SK-N-MC (cell line): ENCODE measurements at regions not wholly inside any gene's neighbourhood (a gene's known extent, or its start where the extent isn't known, plus 50 kb on each side); places are given as distances from the start of the nearest gene placed in this dataset.

Experiments used
- DNase-seq: peaks from one replicate; pipeline ENCODE4 v3.0.0-alpha.2; 2011; ENCODE audit warnings: low read depth, low spot score
- H3K27ac ChIP-seq: fragments of 200-600 bp; sonication (generic); 2 replicates; pipeline ENCODE4 v1.5.1; 2016; ENCODE audit warnings: mixed run types
- H3K36me3 ChIP-seq: fragments of 200-600 bp; sonication (generic); 2 replicates; pipeline ENCODE4 v1.6.1; 2017; ENCODE audit warnings: antibody characterized with exemption, low read length, mixed read lengths; ENCODE audit not compliant: insufficient read depth
- H3K4me3 ChIP-seq: fragments of 200-600 bp; sonication (generic); 2 replicates; pipeline ENCODE4 v1.5.1; 2016
- H3K9ac ChIP-seq: fragments of 200-600 bp; sonication (generic); 2 replicates; pipeline ENCODE4 v1.8.0; 2017; ENCODE audit warnings: mixed run types, mixed read lengths; ENCODE audit not compliant: insufficient read length
- H3K9me3 ChIP-seq: fragments of 200-600 bp; sonication (generic); 2 replicates; pipeline ENCODE4 v1.6.1; 2017; ENCODE audit warnings: low read depth, mild to moderate bottlenecking, antibody characterized with exemption, low read length, moderate library complexity, mixed read lengths
- EZH2 ChIP-seq: fragments of 200-600 bp; sonication (generic); IDR thresholded peaks from one replicate; pipeline ENCODE4 v1.6.1; 2017; ENCODE audit warnings: antibody characterized with exemption
- FOXP2 ChIP-seq: optimal IDR thresholded peaks from 2 replicates; pipeline ENCODE3; 2011; ENCODE audit warnings: mild to moderate bottlenecking, moderate library complexity; ENCODE audit not compliant: insufficient read depth; ENCODE audit errors: extremely low read length, control extremely low read depth
- POLR2AphosphoS5 ChIP-seq: IDR thresholded peaks from 2 replicates; pipeline ENCODE4 v1.6.1; 2012; ENCODE audit warnings: mild to moderate bottlenecking, low read depth, low read length, borderline replicate concordance

- Histone ChIP-seq H3K36me3 (no peaks in the 10 kb centered on the region), H3K27ac (no peak overlapping the region), H3K9ac (no peak overlapping the region), H3K9me3 (no peaks in the 10 kb centered on the region), H3K4me3 (no peak overlapping the region)
- no peak for DNase-seq
- TF ChIP-seq EZH2 (no peak), FOXP2 (no peak), POLR2AphosphoS5 (no peak)
Observed at GRCh38 chr1:110785055-110785454, 87.9 kb upstream of the CD53 start.

- no peak overlapping the region for H3K9ac ChIP-seq
- H3K36me3 ChIP-seq = no peaks in the 10 kb centered on the region
- no peak overlapping the region for H3K27ac ChIP-seq
- no peaks in the 10 kb centered on the region for H3K9me3 ChIP-seq
- H3K4me3 ChIP-seq = no peak overlapping the region
- DNase-seq = no peak
- no peak for TF ChIP-seq EZH2
Observed at GRCh38 chr1:110783292-110783918, 89.5 kb upstream of the CD53 start.

GRCh38 chr1:110781525-110781924 is 91.4 kb upstream of the CD53 start:
- DNase-seq = no peak
- TF ChIP-seq FOXP2 (no peak), EZH2 (no peak), POLR2AphosphoS5 (no peak)
- Histone ChIP-seq H3K27ac (no peak overlapping the region), H3K9me3 (no peaks in the 10 kb centered on the region), H3K36me3 (no peaks in the 10 kb centered on the region), H3K9ac (no peak overlapping the region), H3K4me3 (no peak overlapping the region)

- Histone ChIP-seq H3K4me3 (no peak overlapping the region), H3K9ac (no peak overlapping the region), H3K9me3 (no peaks in the 10 kb centered on the region), H3K27ac (no peak overlapping the region), H3K36me3 (no peaks in the 10 kb centered on the region)
- DNase-seq = no peak
- TF ChIP-seq FOXP2 = no peak
- TF ChIP-seq EZH2 = no peak
- TF ChIP-seq POLR2AphosphoS5 = no peak
Observed at GRCh38 chr1:110780600-110781484, 92.1 kb upstream of the CD53 start.

GRCh38 chr1:110779636-110780035 is 93.3 kb upstream of the CD53 start:
- no peak for DNase-seq
- Histone ChIP-seq H3K4me3 (no peak overlapping the region), H3K9me3 (no peaks in the 10 kb centered on the region), H3K27ac (no peak overlapping the region), H3K9ac (no peak overlapping the region), H3K36me3 (no peaks in the 10 kb centered on the region)
- TF ChIP-seq FOXP2 (no peak), EZH2 (no peak), POLR2AphosphoS5 (no peak)

- no peaks in the 10 kb centered on the region for H3K9me3 ChIP-seq
Observed at GRCh38 chr1:110778821-110779220, 94.1 kb upstream of the CD53 start.

GRCh38 chr1:110777228-110777627 is 95.7 kb upstream of the CD53 start:
- Histone ChIP-seq H3K9me3 (no peaks in the 10 kb centered on the region), H3K27ac (no peak overlapping the region), H3K9ac (no peak overlapping the region), H3K36me3 (no peaks in the 10 kb centered on the region), H3K4me3 (no peak overlapping the region)
- no peak for DNase-seq
- TF ChIP-seq POLR2AphosphoS5 (no peak), EZH2 (no peak), FOXP2 (no peak)

More at GRCh38 chr1:110778821-110779220, 94.1 kb upstream of the CD53 start:
- H3K4me3 ChIP-seq = no peak overlapping the region
- no peak overlapping the region for H3K27ac ChIP-seq
- DNase-seq = no peak
- TF ChIP-seq EZH2 = no peak
- no peak for TF ChIP-seq FOXP2
- no peak for TF ChIP-seq POLR2AphosphoS5
- no peak overlapping the region for H3K9ac ChIP-seq
- no peaks in the 10 kb centered on the region for H3K36me3 ChIP-seq

GRCh38 chr1:110774398-110774797 is 98.5 kb upstream of the CD53 start:
- DNase-seq = no peak
- Histone ChIP-seq H3K9me3 (no peaks in the 10 kb centered on the region), H3K27ac (no peak overlapping the region), H3K9ac (no peak overlapping the region), H3K4me3 (no peak overlapping the region), H3K36me3 (no peaks in the 10 kb centered on the region)
- TF ChIP-seq FOXP2 (no peak), EZH2 (no peak), POLR2AphosphoS5 (no peak)

- TF ChIP-seq EZH2 (no peak), FOXP2 (no peak), POLR2AphosphoS5 (no peak)
- Histone ChIP-seq H3K9ac (no peak overlapping the region), H3K27ac (no peak overlapping the region), H3K36me3 (no peaks in the 10 kb centered on the region), H3K4me3 (no peak overlapping the region), H3K9me3 (no peaks in the 10 kb centered on the region)
- no peak for DNase-seq
Observed at GRCh38 chr1:110773813-110774212, 99.1 kb upstream of the KCNA3 start.
